OCI-LY3 (cell line): ENCODE measurements at regions not wholly inside any gene's neighbourhood (a gene's known extent, or its start where the extent isn't known, plus 50 kb on each side); places are given as distances from the start of the nearest gene placed in this dataset.
"Not testable (repeated sequence)": the region's sequence is repeated elsewhere in the genome, so short reads cannot be mapped to it uniquely, and the experiment has no call there.

Experiments
- EZH2phosphoT487 ChIP-seq: fragments of 200-600 bp; shearing (Covaris generic); IDR thresholded peaks from 2 replicates; pipeline ENCODE4 v1.6.1; 2018; ENCODE audit warnings: antibody characterized with exemption, mixed run types, low read depth
- TF ChIP-seq, protein P1 (sequence below): fragments of 200-600, 300-600 bp; sonication (generic); IDR thresholded peaks from 2 replicates; pipeline ENCODE4 v1.5.1; 2014; ENCODE audit warnings: antibody characterized with exemption, low read length, low read depth

DNA sequence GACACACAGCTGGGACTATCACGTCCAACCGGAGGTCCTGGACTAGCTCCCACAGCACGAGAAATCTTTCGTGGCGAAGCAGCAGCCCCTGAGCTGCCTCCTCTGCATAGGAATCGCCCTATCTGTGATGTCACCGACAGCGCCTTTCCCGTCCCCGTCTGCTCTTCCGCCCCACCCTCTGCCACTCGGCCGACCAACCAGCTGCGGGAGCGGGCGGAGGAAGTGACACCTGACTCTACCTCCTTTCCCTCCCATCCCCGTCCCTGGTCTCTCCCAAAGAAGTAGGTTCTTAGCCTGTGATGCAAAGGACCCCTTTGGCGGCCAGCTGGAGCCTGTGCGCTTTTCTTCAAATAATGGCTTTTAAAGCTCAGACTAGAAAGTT is 59.7 kb upstream of the NBPF9 start:
- TF ChIP-seq, protein P1, sequence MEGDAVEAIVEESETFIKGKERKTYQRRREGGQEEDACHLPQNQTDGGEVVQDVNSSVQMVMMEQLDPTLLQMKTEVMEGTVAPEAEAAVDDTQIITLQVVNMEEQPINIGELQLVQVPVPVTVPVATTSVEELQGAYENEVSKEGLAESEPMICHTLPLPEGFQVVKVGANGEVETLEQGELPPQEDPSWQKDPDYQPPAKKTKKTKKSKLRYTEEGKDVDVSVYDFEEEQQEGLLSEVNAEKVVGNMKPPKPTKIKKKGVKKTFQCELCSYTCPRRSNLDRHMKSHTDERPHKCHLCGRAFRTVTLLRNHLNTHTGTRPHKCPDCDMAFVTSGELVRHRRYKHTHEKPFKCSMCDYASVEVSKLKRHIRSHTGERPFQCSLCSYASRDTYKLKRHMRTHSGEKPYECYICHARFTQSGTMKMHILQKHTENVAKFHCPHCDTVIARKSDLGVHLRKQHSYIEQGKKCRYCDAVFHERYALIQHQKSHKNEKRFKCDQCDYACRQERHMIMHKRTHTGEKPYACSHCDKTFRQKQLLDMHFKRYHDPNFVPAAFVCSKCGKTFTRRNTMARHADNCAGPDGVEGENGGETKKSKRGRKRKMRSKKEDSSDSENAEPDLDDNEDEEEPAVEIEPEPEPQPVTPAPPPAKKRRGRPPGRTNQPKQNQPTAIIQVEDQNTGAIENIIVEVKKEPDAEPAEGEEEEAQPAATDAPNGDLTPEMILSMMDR, result not testable (repeated sequence)
- not testable (repeated sequence) for TF ChIP-seq EZH2phosphoT487
